Left colon (tissue), 2 donors: ENCODE measurements at regions not wholly inside any gene's neighbourhood (a gene's known extent, or its start where the extent isn't known, plus 50 kb on each side); places are given as distances from the start of the nearest gene placed in this dataset.
"Not testable (repeated sequence)": the region's sequence is repeated elsewhere in the genome, so short reads cannot be mapped to it uniquely, and the experiment has no call there.

Experiments
- ATAC-seq: fragments of 200-7000 bp; cut with Tn5 transposase; one replicate; pipeline ENCODE4 v1.9.1; 2020; ENCODE audit warnings: mild to moderate bottlenecking, moderate library complexity
- DNase-seq, 2 donors: peaks; one replicate each; pipeline ENCODE4 v3.0.0-alpha.2; 2020
- intact Hi-C, 2 donors: fragments of 100-400 bp; cut with DNase I in 1 of 2; cut with micrococcal nuclease in 1 of 2; formaldehyde crosslinking; loops; one replicate each; pipeline versions ENCODE4 v1.11.2 to v1.14.0; 2022; cut with DNase I, micrococcal nuclease
- donor health status: DM: no; HTN: no; CAD: no.
- donor health status: DM: yes; HTN: yes; CAD: no.

GRCh38 chr3:152737021-152737908 is 97.7 kb upstream of the P2RY1 start:
- DNase-seq (no peak), ATAC-seq (no peak)
- intact Hi-C loops = no loop called here

- intact Hi-C loops = no loop called here
- DNase-seq = no peak
- ATAC-seq = no peak
Measured at GRCh38 chr3:152738656-152739055, 96.3 kb upstream of the P2RY1 start.

- ATAC-seq (no peak), DNase-seq (no peak)
- intact Hi-C loops = no loop called here
Measured at GRCh38 chr3:152742368-152743347, 92.3 kb upstream of the P2RY1 start.

GRCh38 chr3:152745646-152746045 is 89.3 kb upstream of the P2RY1 start:
- intact Hi-C loops = no loop called here
- ATAC-seq = no peak
- no peak for DNase-seq

GRCh38 chr3:152754303-152754702 is 80.6 kb upstream of the P2RY1 start:
- intact Hi-C loops = no loop called here
- DNase-seq (no peak), ATAC-seq (no peak)

- intact Hi-C loops = no loop called here
- no peak for DNase-seq
- no peak for ATAC-seq
Measured at GRCh38 chr3:152756807-152757206, 78.1 kb upstream of the P2RY1 start.

GRCh38 chr3:152760024-152760563 is 74.8 kb upstream of the P2RY1 start:
- intact Hi-C loops = no loop called here
- no peak for ATAC-seq
- DNase-seq = no peak

GRCh38 chr3:152760591-152760990 is 74.3 kb upstream of the P2RY1 start:
- intact Hi-C loops = no loop called here
- DNase-seq = no peak
- ATAC-seq = no peak

GRCh38 chr3:152768478-152768877 is 66.5 kb upstream of the P2RY1 start:
- no peak for DNase-seq
- intact Hi-C loops = no loop called here
- peak; percentile 77 for ATAC-seq

- ATAC-seq (no peak), DNase-seq (no peak)
- intact Hi-C loops = no loop called here
Measured at GRCh38 chr3:152769523-152769922, 65.4 kb upstream of the P2RY1 start.

- intact Hi-C loops = no loop called here
- DNase-seq = no peak
- no peak for ATAC-seq
Measured at GRCh38 chr3:152770296-152770695, 64.6 kb upstream of the P2RY1 start.

GRCh38 chr3:152771120-152771519 is 63.8 kb upstream of the P2RY1 start:
- no peak for DNase-seq
- ATAC-seq = no peak
- intact Hi-C loops = no loop called here

GRCh38 chr3:152772674-152773225 is 62.2 kb upstream of the P2RY1 start:
- intact Hi-C loops = no loop called here
- no peak for DNase-seq
- peak; percentile 86 for ATAC-seq

GRCh38 chr3:152773633-152774032 is 61.3 kb upstream of the P2RY1 start:
- ATAC-seq (no peak), DNase-seq (no peak)
- intact Hi-C loops = no loop called here

- intact Hi-C loops, DNase-seq, ATAC-seq: not testable (repeated sequence)
Measured at GRCh38 chr3:152774230-152774629, 60.7 kb upstream of the P2RY1 start.

GRCh38 chr3:152778022-152778421 is 56.9 kb upstream of the P2RY1 start:
- no peak for DNase-seq

GRCh38 chr3:152779653-152780052 is 55.3 kb upstream of the P2RY1 start:
- no peak for DNase-seq
- intact Hi-C loops = no loop called here
- no peak for ATAC-seq

More at GRCh38 chr3:152778022-152778421, 56.9 kb upstream of the P2RY1 start:
- ATAC-seq = no peak
- intact Hi-C loops = no loop called here

- intact Hi-C loops = no loop called here
- ATAC-seq (no peak), DNase-seq (no peak)
Measured at GRCh38 chr3:152780553-152780952, 54.4 kb upstream of the P2RY1 start.

GRCh38 chr3:152785051-152785450 is 49.9 kb upstream of the P2RY1 start:
- ATAC-seq (no peak), DNase-seq (no peak)
- intact Hi-C loops = no loop called here
